ENCODE measurements at regions not wholly inside any gene's neighbourhood (a gene's known extent, or its start where the extent isn't known, plus 50 kb on each side); places are given as distances from the start of the nearest gene placed in this dataset.
"Not testable (repeated sequence)": the region's sequence is repeated elsewhere in the genome, so short reads cannot be mapped to it uniquely, and the experiment has no call there.

GRCh38 chr1:106290805-106291501 is 765.5 kb upstream of the PRMT6 start:
- Histone ChIP-seq H3K27me3 (ENCODE audit: control insufficient read depth, insufficient read depth, low read length) (no peaks in the 10 kb centered on the region), H3K4me3 (ENCODE audit: low read length) (no peak overlapping the region), H3K4me1 (ENCODE audit: control insufficient read depth, low read depth, low read length) (peaks cover 8% of the 10 kb centered on the region)

GRCh38 chr1:106292130-106292529 is 764.3 kb upstream of the PRMT6 start:
- no peaks in the 10 kb centered on the region for H3K36me3 ChIP-seq (ENCODE audit: control insufficient read depth, low read depth, low read length)
- no peaks in the 10 kb centered on the region for H3K9me3 ChIP-seq (ENCODE audit: control insufficient read depth, low read depth, low read length)
- no peaks in the 10 kb centered on the region for H3K27me3 ChIP-seq (ENCODE audit: control insufficient read depth, insufficient read depth, low read length)
- peaks cover 3% of the 10 kb centered on the region for H3K4me1 ChIP-seq (ENCODE audit: control insufficient read depth, low read depth, low read length)
- H3K27ac ChIP-seq (ENCODE audit: low read length) = no peak overlapping the region
- no peak overlapping the region for H3K9ac ChIP-seq (ENCODE audit: low read length)
- H3K4me3 ChIP-seq (ENCODE audit: low read length) = no peak overlapping the region

More at GRCh38 chr1:106290805-106291501, 765.5 kb upstream of the PRMT6 start:
- H3K9ac ChIP-seq (ENCODE audit: low read length) = no peak overlapping the region
- H3K9me3 ChIP-seq (ENCODE audit: control insufficient read depth, low read depth, low read length) = no peaks in the 10 kb centered on the region
- no peak overlapping the region for H3K27ac ChIP-seq (ENCODE audit: low read length)
- H3K36me3 ChIP-seq (ENCODE audit: control insufficient read depth, low read depth, low read length) = no peaks in the 10 kb centered on the region

GRCh38 chr1:106296431-106296830 is 760.0 kb upstream of the PRMT6 start:
- H3K36me3 ChIP-seq (ENCODE audit: control insufficient read depth, low read depth, low read length) = no peaks in the 10 kb centered on the region
- H3K27me3 ChIP-seq (ENCODE audit: control insufficient read depth, insufficient read depth, low read length) = no peaks in the 10 kb centered on the region
- H3K9me3 ChIP-seq (ENCODE audit: control insufficient read depth, low read depth, low read length) = no peaks in the 10 kb centered on the region
- H3K27ac ChIP-seq (ENCODE audit: low read length) = no peak overlapping the region
- H3K9ac ChIP-seq (ENCODE audit: low read length) = no peak overlapping the region
- no peaks in the 10 kb centered on the region for H3K4me1 ChIP-seq (ENCODE audit: control insufficient read depth, low read depth, low read length)
- H3K4me3 ChIP-seq (ENCODE audit: low read length) = no peak overlapping the region

GRCh38 chr1:106304106-106304505 is 752.4 kb upstream of the PRMT6 start:
- H3K36me3 ChIP-seq (ENCODE audit: control insufficient read depth, low read depth, low read length) = no peaks in the 10 kb centered on the region
- H3K4me1 ChIP-seq (ENCODE audit: control insufficient read depth, low read depth, low read length) = no peaks in the 10 kb centered on the region
- H3K9me3 ChIP-seq (ENCODE audit: control insufficient read depth, low read depth, low read length) = peaks cover 6% of the 10 kb centered on the region
- H3K27ac ChIP-seq (ENCODE audit: low read length) = no peak overlapping the region
- no peaks in the 10 kb centered on the region for H3K27me3 ChIP-seq (ENCODE audit: control insufficient read depth, insufficient read depth, low read length)
- no peak overlapping the region for H3K9ac ChIP-seq (ENCODE audit: low read length)
- no peak overlapping the region for H3K4me3 ChIP-seq (ENCODE audit: low read length)

GRCh38 chr1:106319612-106320011 is 736.9 kb upstream of the PRMT6 start:
- Histone ChIP-seq H3K27ac (ENCODE audit: low read length) (no peak overlapping the region), H3K9me3 (ENCODE audit: control insufficient read depth, low read depth, low read length) (peaks cover 8% of the 10 kb centered on the region), H3K9ac (ENCODE audit: low read length) (no peak overlapping the region), H3K27me3 (ENCODE audit: control insufficient read depth, insufficient read depth, low read length) (no peaks in the 10 kb centered on the region), H3K4me3 (ENCODE audit: low read length) (no peak overlapping the region), H3K36me3 (ENCODE audit: control insufficient read depth, low read depth, low read length) (no peaks in the 10 kb centered on the region), H3K4me1 (ENCODE audit: control insufficient read depth, low read depth, low read length) (no peaks in the 10 kb centered on the region)

GRCh38 chr1:106325600-106325999 is 730.9 kb upstream of the PRMT6 start:
- no peak overlapping the region for H3K27ac ChIP-seq (ENCODE audit: low read length)
- no peaks in the 10 kb centered on the region for H3K4me1 ChIP-seq (ENCODE audit: control insufficient read depth, low read depth, low read length)
- H3K27me3 ChIP-seq (ENCODE audit: control insufficient read depth, insufficient read depth, low read length) = no peaks in the 10 kb centered on the region
- H3K9me3 ChIP-seq (ENCODE audit: control insufficient read depth, low read depth, low read length) = no peaks in the 10 kb centered on the region
- no peak overlapping the region for H3K9ac ChIP-seq (ENCODE audit: low read length)
- H3K36me3 ChIP-seq (ENCODE audit: control insufficient read depth, low read depth, low read length) = no peaks in the 10 kb centered on the region
- no peak overlapping the region for H3K4me3 ChIP-seq (ENCODE audit: low read length)

GRCh38 chr1:106344494-106344893 is 712.0 kb upstream of the PRMT6 start:
- Histone ChIP-seq H3K36me3 (ENCODE audit: control insufficient read depth, low read depth, low read length) (no peaks in the 10 kb centered on the region), H3K4me1 (ENCODE audit: control insufficient read depth, low read depth, low read length) (no peaks in the 10 kb centered on the region), H3K9ac (ENCODE audit: low read length) (no peak overlapping the region), H3K27ac (ENCODE audit: low read length) (no peak overlapping the region), H3K27me3 (ENCODE audit: control insufficient read depth, insufficient read depth, low read length) (no peaks in the 10 kb centered on the region), H3K4me3 (ENCODE audit: low read length) (no peak overlapping the region), H3K9me3 (ENCODE audit: control insufficient read depth, low read depth, low read length) (peaks cover 3% of the 10 kb centered on the region)

- Histone ChIP-seq H3K36me3 (ENCODE audit: control insufficient read depth, low read depth, low read length) (no peaks in the 10 kb centered on the region), H3K9ac (ENCODE audit: low read length) (no peak overlapping the region), H3K27me3 (ENCODE audit: control insufficient read depth, insufficient read depth, low read length) (no peaks in the 10 kb centered on the region), H3K27ac (ENCODE audit: low read length) (no peak overlapping the region), H3K4me1 (ENCODE audit: control insufficient read depth, low read depth, low read length) (no peaks in the 10 kb centered on the region), H3K4me3 (ENCODE audit: low read length) (no peak overlapping the region), H3K9me3 (ENCODE audit: control insufficient read depth, low read depth, low read length) (no peaks in the 10 kb centered on the region)
These were observed 696.2 kb upstream of the PRMT6 start for GRCh38 chr1:106360252-106360651.

- no peaks in the 10 kb centered on the region for H3K36me3 ChIP-seq (ENCODE audit: control insufficient read depth, low read depth, low read length)
- no peaks in the 10 kb centered on the region for H3K27me3 ChIP-seq (ENCODE audit: control insufficient read depth, insufficient read depth, low read length)
- H3K9me3 ChIP-seq (ENCODE audit: control insufficient read depth, low read depth, low read length) = no peaks in the 10 kb centered on the region
- H3K9ac ChIP-seq (ENCODE audit: low read length) = no peak overlapping the region
- no peak overlapping the region for H3K4me3 ChIP-seq (ENCODE audit: low read length)
- H3K27ac ChIP-seq (ENCODE audit: low read length) = no peak overlapping the region
- H3K4me1 ChIP-seq (ENCODE audit: control insufficient read depth, low read depth, low read length) = peaks cover 5% of the 10 kb centered on the region
These were observed 689.7 kb upstream of the PRMT6 start for GRCh38 chr1:106366627-106367319.

GRCh38 chr1:106378261-106378660 is 678.2 kb upstream of the PRMT6 start:
- no peaks in the 10 kb centered on the region for H3K36me3 ChIP-seq (ENCODE audit: control insufficient read depth, low read depth, low read length)
- no peak overlapping the region for H3K9ac ChIP-seq (ENCODE audit: low read length)
- H3K9me3 ChIP-seq (ENCODE audit: control insufficient read depth, low read depth, low read length) = no peaks in the 10 kb centered on the region
- H3K27ac ChIP-seq (ENCODE audit: low read length) = no peak overlapping the region
- no peaks in the 10 kb centered on the region for H3K4me1 ChIP-seq (ENCODE audit: control insufficient read depth, low read depth, low read length)
- H3K4me3 ChIP-seq (ENCODE audit: low read length) = no peak overlapping the region
- no peaks in the 10 kb centered on the region for H3K27me3 ChIP-seq (ENCODE audit: control insufficient read depth, insufficient read depth, low read length)

GRCh38 chr1:106380772-106381171 is 675.7 kb upstream of the PRMT6 start:
- Histone ChIP-seq H3K4me3 (ENCODE audit: low read length) (no peak overlapping the region), H3K9ac (ENCODE audit: low read length) (no peak overlapping the region), H3K27ac (ENCODE audit: low read length) (no peak overlapping the region), H3K27me3 (ENCODE audit: control insufficient read depth, insufficient read depth, low read length) (no peaks in the 10 kb centered on the region), H3K9me3 (ENCODE audit: control insufficient read depth, low read depth, low read length) (no peaks in the 10 kb centered on the region), H3K4me1 (ENCODE audit: control insufficient read depth, low read depth, low read length) (no peaks in the 10 kb centered on the region), H3K36me3 (ENCODE audit: control insufficient read depth, low read depth, low read length) (no peaks in the 10 kb centered on the region)

- H3K9me3 ChIP-seq (ENCODE audit: control insufficient read depth, low read depth, low read length); H3K9ac ChIP-seq (ENCODE audit: low read length); H3K27ac ChIP-seq (ENCODE audit: low read length); H3K27me3 ChIP-seq (ENCODE audit: control insufficient read depth, insufficient read depth, low read length); H3K4me1 ChIP-seq (ENCODE audit: control insufficient read depth, low read depth, low read length); H3K4me3 ChIP-seq (ENCODE audit: low read length); H3K36me3 ChIP-seq (ENCODE audit: control insufficient read depth, low read depth, low read length): not testable (repeated sequence)
These were observed 667.3 kb upstream of the PRMT6 start for GRCh38 chr1:106389160-106389559.

Measured in iPS-18a (cell line).